Activated effector memory CD4-positive, alpha-beta T cell treated with Interleukin-2 at 50 U/mL for 16 hours (primary cell): ENCODE measurements at regions not wholly inside any gene's neighbourhood (a gene's known extent, or its start where the extent isn't known, plus 50 kb on each side); places are given as distances from the start of the nearest gene placed in this dataset.
A peak's percentile ranks its signal among the peaks of the same experiment; 100 is the strongest.

Experiments used
- DNase-seq: peaks from one replicate; pipeline ENCODE4 v3.0.0-alpha.2; 2020

GRCh38 chr1:2919841-2920240 lies 101.4 kb upstream of the ACTRT2 start:
- DNase-seq = no peak

DNA sequence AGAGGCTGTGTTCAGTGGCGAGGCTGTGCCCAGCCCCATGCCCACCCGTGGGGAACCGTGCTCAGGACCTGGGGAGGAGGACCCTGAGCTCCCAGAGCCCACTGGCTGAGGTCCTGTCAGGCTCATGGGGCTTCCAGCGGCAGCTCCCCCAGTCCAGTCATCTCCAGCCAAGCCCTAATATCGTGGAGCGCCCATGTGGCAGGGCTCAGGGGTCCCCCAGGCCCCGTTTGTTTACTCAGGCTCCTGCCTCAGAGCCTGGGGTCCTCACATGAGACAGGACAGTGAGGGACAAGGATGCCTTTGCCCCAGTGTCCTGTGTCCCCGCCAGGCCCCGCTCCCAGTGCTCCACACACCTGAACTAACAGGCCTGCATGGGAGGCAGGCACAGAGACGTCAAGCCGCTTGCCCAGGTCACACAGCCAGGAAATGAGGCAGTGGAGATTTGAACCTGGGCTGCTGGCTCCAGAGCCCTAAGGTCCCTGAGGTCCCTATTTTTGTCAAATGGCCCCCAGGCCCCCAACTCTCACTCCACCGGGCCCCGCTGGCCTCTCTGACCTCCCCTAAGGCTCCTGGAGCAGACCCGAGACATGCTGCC lies 100.7 kb upstream of the ACTRT2 start:
- no peak for DNase-seq

DNA sequence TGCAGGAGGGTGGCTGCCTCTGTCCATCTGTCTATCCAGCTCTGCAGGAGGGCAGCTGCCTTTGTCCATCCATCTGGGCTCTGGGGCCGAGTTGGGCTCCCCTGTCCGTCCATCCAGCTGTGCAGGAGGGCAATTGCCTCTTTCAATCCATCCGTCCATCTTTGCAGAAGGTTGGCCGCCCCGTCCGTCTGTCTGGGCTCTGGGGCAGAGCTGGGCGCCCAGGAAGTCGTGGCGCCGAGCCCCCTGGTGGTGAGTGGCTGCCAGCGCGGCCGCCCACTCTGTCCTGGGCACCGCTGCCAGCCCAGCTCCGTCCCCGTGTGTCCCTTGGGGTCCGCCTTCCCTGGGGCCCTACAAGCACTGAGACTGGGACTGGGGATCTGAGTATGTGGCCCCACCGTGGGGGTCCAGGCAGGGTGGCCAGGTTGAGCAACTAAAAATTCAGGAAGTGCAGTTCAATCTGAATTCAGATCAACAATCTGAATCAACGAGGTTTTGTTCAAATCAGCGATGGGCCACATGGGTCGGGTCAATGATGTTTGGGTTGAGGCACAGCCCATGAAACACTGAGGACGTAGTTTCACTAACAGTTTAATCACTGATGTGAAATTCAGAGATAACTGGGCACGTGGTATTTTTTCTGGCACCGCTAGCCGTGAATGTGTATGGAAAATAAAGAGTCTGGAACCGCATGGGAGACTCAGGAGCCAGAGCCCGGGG lies 99.1 kb upstream of the ACTRT2 start:
- peak; percentile 4 for DNase-seq

DNA sequence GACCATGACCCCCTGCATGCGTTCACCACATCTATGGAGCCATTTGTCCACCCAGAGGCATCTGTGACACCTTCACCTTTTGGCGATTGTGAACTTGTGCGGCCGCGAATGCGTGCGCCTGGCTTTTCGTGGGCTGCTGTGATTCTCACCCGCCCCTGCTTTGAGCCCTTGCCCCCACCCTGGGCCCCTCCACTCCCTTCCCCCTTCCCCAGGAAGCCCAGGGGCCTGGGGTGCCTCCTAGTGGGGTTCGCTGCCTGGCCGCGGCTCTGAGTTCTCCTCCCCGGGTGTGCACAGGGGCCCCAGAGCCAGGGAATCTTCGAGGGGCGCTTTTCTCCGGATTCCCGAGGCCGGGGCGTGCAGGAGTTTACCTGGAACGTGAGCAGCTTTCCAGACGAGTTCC lies 97.9 kb upstream of the ACTRT2 start:
- no peak for DNase-seq

- no peak for DNase-seq
Measured at GRCh38 chr1:2925291-2925690, 96.0 kb upstream of the ACTRT2 start.

DNA sequence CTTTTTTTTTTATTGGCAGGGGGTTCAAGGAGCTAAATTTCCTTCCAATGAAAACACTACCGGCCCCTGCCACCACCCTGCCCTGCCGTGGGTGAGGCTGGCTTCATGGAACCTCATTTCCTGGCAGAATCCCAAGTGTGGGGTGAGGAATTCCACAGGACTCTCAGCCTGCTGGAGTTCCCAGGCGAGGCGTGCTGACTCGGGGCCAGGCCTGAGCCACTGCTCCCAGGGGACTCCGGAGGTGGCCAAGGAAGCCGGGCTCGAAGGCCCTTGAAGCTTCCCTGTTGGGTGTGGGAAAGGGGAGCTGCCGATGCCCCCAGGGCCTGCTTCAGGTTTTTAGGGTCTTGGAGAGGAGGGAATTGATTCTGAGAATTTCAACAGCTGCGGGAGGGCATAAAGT lies 95.3 kb upstream of the ACTRT2 start:
- no peak for DNase-seq

- no peak for DNase-seq
Measured at GRCh38 chr1:2926447-2927055, 94.7 kb upstream of the ACTRT2 start.

DNA sequence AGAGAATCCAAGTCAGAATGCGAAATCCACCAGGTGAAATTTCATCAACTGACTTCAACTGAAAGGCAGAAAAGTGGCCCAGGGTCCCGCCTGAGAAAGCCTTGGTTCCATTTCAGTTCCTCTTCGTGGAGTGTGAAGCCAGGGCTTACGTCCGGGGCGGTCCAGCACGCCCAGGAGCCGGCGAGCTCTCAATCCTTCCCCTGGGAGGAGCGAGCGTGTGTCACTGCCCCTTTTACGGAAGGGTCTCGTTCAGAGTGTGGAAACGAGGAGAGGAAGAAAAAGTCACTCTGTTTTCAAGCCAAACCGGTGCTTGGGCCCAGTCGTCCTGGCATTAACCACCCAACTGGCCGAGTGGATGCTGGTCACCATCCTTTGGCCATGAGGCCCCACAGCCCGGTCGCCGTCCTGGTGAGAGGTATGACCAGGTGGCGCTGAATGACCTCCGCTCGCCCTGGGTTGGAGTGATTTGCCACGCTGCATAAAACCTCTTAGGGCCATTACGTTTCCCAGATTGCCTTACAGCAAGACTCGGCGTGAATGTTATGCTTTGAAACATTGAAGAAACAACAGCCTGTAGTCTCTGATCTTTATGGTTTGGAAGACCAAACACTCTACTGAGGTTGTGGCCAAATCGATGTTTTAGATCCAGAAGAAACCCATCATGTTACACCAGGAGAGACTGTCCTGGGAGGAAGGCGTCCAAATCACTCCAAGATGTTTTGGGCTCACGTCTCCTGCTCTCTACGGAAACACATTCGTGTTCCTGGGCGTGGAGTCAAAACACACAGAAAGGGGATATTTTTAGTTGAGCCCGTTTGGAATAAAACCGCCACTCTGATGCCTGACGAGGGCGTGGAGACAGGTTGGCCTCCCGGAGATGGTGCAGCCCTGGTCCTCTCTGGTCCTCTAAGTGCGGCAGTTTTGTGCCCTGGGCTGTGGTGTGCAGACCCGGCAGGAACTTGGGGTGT lies 93.6 kb upstream of the ACTRT2 start:
- no peak for DNase-seq

DNA sequence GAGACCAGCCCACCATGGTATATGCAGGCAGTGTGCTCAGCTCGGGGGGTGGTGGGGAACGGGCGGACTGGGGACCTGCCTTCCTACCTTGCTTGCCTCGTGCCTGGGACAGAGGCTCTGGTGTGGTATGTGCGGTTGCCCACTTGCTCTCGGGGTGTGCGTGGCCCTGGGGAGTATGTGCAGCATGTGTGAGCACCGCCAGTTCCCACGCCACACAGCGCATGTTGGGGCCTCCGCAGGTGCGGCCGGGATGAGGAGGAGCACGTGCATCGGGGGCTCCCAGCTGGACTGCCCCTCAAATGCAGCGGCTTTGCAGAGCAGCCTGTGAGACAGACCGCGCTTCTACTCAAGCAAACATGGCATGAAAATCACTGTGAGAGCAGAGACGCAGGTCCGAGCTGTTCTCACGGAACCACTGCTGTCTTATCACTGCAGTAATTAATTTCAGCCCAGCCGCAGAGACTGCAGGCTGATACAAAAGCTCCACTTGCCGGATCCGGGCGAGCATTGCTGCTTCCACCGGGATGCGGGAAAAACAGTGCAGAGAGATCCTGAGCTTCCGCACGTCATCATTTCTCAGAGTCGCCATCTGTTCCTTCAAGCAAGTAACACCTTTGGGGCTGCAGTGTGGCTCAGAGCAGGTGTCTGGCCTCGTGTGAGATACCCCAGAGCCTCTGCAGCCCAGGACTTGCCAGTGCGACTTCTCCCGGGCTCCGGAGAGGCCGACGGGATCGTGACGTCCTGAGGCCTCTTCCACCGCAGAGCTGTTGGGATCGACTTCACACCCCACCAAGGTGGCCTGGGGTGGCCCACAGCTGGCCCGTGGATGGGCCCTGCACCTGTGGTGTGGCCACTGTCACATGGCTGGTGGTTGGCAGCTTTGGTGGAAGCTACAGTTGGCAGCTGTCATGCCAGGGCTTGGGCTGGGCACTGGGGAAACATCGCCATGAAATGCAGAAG lies 92.6 kb upstream of the ACTRT2 start:
- no peak for DNase-seq

GRCh38 chr1:2929335-2929734 lies 91.9 kb upstream of the ACTRT2 start:
- DNase-seq = no peak

GRCh38 chr1:2930016-2930815 lies 91.1 kb upstream of the ACTRT2 start:
- DNase-seq = no peak

DNA sequence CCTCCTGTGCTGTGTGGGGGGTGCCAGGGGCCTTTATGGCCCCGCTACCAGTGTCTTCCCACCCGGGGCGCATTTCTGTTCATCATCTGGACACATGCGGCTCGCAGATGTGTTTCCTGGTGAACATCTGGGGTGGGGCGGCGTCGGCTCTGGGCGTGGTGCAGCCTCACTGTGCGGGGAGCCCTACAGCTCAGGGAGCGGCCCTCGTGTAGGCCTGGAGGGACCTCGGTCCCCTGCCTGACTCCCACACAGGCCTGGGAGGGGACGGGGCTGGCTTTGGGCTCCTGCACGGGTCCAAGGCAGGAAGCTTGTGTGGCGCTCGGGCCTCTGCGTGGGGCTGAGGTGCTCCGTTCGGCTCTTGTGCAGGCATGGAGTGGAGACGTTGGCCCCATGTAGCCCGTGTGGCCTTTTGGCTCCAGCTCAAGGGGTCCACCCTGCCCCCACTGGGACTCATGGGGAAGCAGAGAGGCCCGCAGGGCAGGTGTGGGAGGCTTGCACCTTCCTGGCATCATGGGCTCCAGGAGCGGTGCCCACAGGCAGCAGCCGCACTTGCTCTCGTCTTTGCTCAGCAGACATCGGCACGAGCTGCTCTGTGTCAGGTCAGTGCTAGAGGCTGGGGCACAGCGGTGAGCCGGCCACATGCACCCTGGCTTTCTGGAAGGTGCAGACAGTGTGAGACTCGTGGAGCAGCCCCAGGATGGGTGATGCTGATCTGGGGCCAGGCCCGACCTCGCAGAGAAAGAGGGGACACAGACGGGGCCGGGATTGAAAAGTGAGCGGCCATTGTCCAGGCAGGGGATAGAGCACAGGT lies 90.1 kb upstream of the ACTRT2 start:
- no peak for DNase-seq

DNA sequence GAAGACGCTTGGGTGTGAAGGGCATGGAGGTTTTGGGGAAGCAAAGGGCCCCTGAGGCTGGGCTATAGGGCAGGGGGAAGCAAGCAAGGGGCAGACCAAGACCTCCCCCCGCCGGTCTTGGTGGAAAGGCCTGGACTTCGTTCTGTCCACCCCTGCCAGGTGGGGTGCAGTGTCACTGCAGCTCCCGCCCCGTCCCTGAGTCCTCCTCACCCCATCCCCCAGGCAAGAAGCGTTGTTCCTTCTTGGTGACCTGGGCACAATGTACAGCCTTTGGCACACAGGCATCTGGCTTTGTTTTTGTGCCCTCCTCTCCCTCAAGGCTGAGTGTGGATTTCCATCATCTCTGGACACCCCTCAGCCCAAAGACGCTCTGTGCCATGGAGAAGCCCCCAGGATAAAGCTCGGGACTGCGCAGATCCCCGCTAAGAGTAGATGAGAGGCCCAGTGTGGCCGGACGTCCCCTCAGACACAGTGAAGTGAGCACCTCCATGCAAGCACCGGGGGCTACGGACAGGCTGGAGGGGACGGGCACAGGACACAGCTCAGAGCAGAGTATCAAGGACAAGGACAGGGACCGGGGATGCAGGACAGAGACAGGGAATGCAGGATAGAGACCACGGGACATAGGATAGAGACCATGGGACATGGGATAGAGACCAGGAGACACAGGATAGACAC lies 89.4 kb upstream of the ACTRT2 start:
- no peak for DNase-seq

GRCh38 chr1:2932671-2933350 lies 88.5 kb upstream of the ACTRT2 start:
- DNase-seq = no peak

- no peak for DNase-seq
Measured at GRCh38 chr1:2933431-2934155, 87.7 kb upstream of the ACTRT2 start.

GRCh38 chr1:2934156-2934540 lies 87.1 kb upstream of the ACTRT2 start:
- no peak for DNase-seq

- DNase-seq = no peak
Measured at GRCh38 chr1:2934642-2935081, 86.6 kb upstream of the ACTRT2 start.

DNA sequence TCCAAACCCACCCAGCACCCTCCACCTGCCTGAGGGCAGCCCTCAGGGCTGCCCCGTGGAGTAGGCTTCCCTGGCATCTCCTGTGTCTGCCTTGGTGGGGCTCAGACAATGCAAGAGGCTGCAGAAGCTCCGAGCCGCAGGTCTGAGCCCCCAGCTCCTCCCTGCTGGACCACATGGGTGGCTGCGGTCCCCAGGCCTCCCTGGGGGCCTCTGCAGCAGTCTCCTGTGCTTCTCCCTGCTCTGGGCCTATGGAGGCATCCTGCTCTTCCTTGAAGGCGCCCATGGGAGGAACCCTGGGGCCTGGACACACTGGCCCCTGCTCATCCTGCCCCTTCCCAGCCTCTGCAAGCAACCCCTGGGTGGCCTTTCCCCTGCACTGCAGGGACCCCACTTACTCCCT lies 86.1 kb upstream of the ACTRT2 start:
- DNase-seq = no peak
